Spleen (tissue), 11 donors: ENCODE measurements at regions not wholly inside any gene's neighbourhood (a gene's known extent, or its start where the extent isn't known, plus 50 kb on each side); places are given as distances from the start of the nearest gene placed in this dataset.
A peak's percentile ranks its signal among the peaks of the same experiment; 100 is the strongest.

ENCODE experiments used
- DNase-seq: peaks from one replicate; pipeline ENCODE4 v3.0.0-alpha.2; 2020
- H3K27ac ChIP-seq, 8 donors: fragments of 200-600 bp; sonication (generic) in 7 of 8; 1 replicate in 4 of 8; 2 replicates in 4 of 8; pipeline versions ENCODE4 v1.5.0 to v1.8.0; 2016 to 2021; ENCODE audit warnings: inconsistent platforms in 4 of 8, mild to moderate bottlenecking in 4 of 8, moderate library complexity in 1 of 8
- H3K27me3 ChIP-seq, 7 donors: fragments of 200-600 bp; sonication (generic) in 6 of 7; replicated peaks in 1 of 7; 1 replicate in 4 of 7; 2 replicates in 3 of 7; pipeline versions ENCODE4 v1.5.0 to v1.8.0; 2016 to 2021; ENCODE audit warnings: inconsistent platforms in 3 of 7, mild to moderate bottlenecking in 1 of 7
- H3K36me3 ChIP-seq, 6 donors: fragments of 200-600 bp; sonication (generic) in 5 of 6; 1 replicate in 4 of 6; 2 replicates in 2 of 6; pipeline versions ENCODE4 v1.5.0 to v1.8.0; 2016 to 2021; ENCODE audit warnings: inconsistent platforms in 2 of 6
- H3K4me1 ChIP-seq, 6 donors: fragments of 200-600 bp; sonication (generic) in 5 of 6; 1 replicate in 3 of 6; 2 replicates in 3 of 6; pipeline versions ENCODE4 v1.5.0 to v1.8.0; 2016 to 2021; ENCODE audit warnings: inconsistent platforms in 3 of 6
- H3K4me3 ChIP-seq, 8 donors: fragments of 200-600 bp; sonication (generic) in 7 of 8; 1 replicate in 4 of 8; 2 replicates in 4 of 8; pipeline versions ENCODE4 v1.5.0 to v1.8.0; 2016 to 2021; ENCODE audit warnings: inconsistent platforms in 4 of 8, mild to moderate bottlenecking in 4 of 8, moderate library complexity in 2 of 8
- H3K9me3 ChIP-seq, 8 donors: fragments of 200-600 bp; sonication (generic) in 7 of 8; 1 replicate in 4 of 8; 2 replicates in 4 of 8; pipeline versions ENCODE4 v1.5.0 to v1.8.0; 2016 to 2021; ENCODE audit warnings: inconsistent platforms in 4 of 8
- POLR2A ChIP-seq, 3 donors: fragments of 450-650 bp; IDR thresholded peaks; one replicate each; pipeline ENCODE4 v1.5.1; 2017; ENCODE audit warnings: antibody characterized with exemption in 3 of 3, mild to moderate bottlenecking in 1 of 3
- POLR2AphosphoS5 ChIP-seq, 3 donors: sonication (generic); formaldehyde crosslinking; IDR thresholded peaks; one replicate each; pipeline ENCODE4 v1.5.1; 2017; ENCODE audit warnings: antibody characterized with exemption in 3 of 3
- WGBS, 5 donors: extraction: QIAGEN DNeasy Blood & Tissue Kit in 3 of 5; methylation state at CpG; one replicate each; pipeline versions ENCODE4 v1.1.5 to v1.1.7; 2013 to 2018; 5-methylcytosine and 5-hydroxymethylcytosine counted together
- intact Hi-C: fragments of 100-400 bp; cut with DNase I; formaldehyde crosslinking; loops from one replicate; pipeline ENCODE4 v1.15.0; 2023; ENCODE audit warnings: low total_unique reads
- TF ChIP-seq, protein P1 (sequence below), 11 experiments: fragments of 200-600 bp in 7 of 11; fragments of 450-650 bp in 4 of 11; sonication (generic) in 4 of 11; IDR thresholded peaks in 8 of 11; conservative IDR thresholded peaks in 3 of 11; 1 replicate in 7 of 11; 2 replicates in 4 of 11; pipeline versions ENCODE4 v1.4.0 to v1.8.0; 2016 to 2021; ENCODE audit warnings: antibody characterized with exemption in 11 of 11, inconsistent platforms in 4 of 11, mild to moderate bottlenecking in 1 of 11
- donor health status: healthy with polysubstance abuse.
- donor health status: DM: no; HTN: no; CAD: no; lungs with moderate emphysema.
- donor health status: DM: no; HTN: no; CAD: no.
- donor health status: Bipolar disorder and iron deficiency.
- donor health status: healthy.
- donor health status: DM: no; HTN: no; CAD: no.
- donor health status: DM: yes; HTN: yes; CAD: no.

DNA sequence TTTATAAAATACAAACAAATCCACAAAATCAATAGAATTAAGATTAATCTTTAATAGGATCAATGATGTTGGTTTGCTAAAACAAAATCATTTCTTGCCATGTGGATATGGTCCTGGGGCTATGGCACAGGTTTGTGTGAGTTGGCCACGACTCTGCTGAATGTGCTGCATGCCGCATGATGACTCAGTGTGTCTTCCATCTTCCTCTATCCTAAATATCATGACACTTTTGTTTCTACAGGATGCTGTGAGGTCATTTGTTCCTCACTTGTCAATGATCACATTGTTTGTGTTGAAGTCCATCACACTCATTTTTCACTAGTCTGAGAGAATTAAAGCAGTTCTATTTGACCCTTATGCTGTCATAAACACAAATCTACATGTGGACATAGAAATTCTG, 167.2 kb upstream of the ZBED5 start:
- H3K4me3 ChIP-seq, result no peak overlapping the region
- peaks cover 0 to 5% (median 0%) of the 10 kb centered on the region in 7 donors for H3K27me3 ChIP-seq
- H3K36me3 ChIP-seq, result no peaks in the 10 kb centered on the region
- TF ChIP-seq POLR2A (IDR thresholded peaks at IDR 0.05), result no peak
- TF ChIP-seq, protein P1, sequence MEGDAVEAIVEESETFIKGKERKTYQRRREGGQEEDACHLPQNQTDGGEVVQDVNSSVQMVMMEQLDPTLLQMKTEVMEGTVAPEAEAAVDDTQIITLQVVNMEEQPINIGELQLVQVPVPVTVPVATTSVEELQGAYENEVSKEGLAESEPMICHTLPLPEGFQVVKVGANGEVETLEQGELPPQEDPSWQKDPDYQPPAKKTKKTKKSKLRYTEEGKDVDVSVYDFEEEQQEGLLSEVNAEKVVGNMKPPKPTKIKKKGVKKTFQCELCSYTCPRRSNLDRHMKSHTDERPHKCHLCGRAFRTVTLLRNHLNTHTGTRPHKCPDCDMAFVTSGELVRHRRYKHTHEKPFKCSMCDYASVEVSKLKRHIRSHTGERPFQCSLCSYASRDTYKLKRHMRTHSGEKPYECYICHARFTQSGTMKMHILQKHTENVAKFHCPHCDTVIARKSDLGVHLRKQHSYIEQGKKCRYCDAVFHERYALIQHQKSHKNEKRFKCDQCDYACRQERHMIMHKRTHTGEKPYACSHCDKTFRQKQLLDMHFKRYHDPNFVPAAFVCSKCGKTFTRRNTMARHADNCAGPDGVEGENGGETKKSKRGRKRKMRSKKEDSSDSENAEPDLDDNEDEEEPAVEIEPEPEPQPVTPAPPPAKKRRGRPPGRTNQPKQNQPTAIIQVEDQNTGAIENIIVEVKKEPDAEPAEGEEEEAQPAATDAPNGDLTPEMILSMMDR (IDR thresholded peaks at IDR 0.05 in 8 of 11, conservative IDR thresholded peaks at IDR 0.05 in 3 of 11), result no peak
- TF ChIP-seq POLR2AphosphoS5 (IDR thresholded peaks at IDR 0.05), result no peak
- no peak overlapping the region for H3K27ac ChIP-seq
- intact Hi-C loops, result no loop called here
- no peaks in the 10 kb centered on the region for H3K9me3 ChIP-seq
- peaks cover 0 to 7% (median 0%) of the 10 kb centered on the region in 6 donors for H3K4me1 ChIP-seq
- DNase-seq, result no peak
- 75 to 84% (median 77%) methylated on average over 2 of the region's 2 CpGs for WGBS, 5 donors

DNA sequence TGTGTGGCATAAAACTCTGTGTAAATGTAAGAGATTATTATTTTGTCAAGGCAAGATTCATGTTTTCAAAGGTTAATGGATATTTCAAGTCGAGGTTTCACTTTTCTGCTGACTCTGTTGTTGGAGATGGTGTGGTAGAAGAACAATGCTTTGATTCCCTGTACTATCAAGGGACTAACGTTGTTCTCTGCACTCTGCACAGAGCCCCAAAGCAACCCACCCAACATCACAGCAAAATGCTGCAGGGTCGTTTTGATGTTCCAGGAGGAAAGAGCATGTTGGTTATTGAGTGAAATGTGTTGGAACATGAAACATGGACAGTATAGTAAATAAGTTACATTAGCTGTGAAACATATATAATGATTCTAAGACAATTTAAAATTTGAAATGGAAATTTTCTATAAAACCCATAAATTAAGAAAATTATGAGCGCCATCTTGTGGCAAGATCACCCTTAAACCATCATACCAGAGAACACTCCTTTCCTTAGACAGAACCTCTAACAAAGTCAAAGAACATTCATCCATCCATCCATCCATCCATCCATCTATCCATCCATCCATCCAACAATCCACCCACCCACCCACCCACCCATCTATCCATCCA, 164.4 kb upstream of the ZBED5 start:
- intact Hi-C loops, result loop anchor here (5.0 kb wide), 2 partner anchors 90 to 230 kb away; no protein-coding TSS in a partner anchor
- H3K4me3 ChIP-seq, result no peak overlapping the region
- no peak for TF ChIP-seq POLR2AphosphoS5 (IDR thresholded peaks at IDR 0.05)
- TF ChIP-seq POLR2A (IDR thresholded peaks at IDR 0.05), result no peak
- TF ChIP-seq, protein P1 (IDR thresholded peaks at IDR 0.05 in 8 of 11, conservative IDR thresholded peaks at IDR 0.05 in 3 of 11), result peak in 10 of 11 experiments; percentile 15 to 71 (median 54)
- no peaks in the 10 kb centered on the region for H3K27me3 ChIP-seq
- peaks cover 0 to 7% (median 0%) of the 10 kb centered on the region in 6 donors for H3K4me1 ChIP-seq
- 22 to 31% (median 24%) methylated on average over 4 of the region's 4 CpGs for WGBS, 5 donors
- H3K36me3 ChIP-seq, result no peaks in the 10 kb centered on the region
- H3K9me3 ChIP-seq, result no peaks in the 10 kb centered on the region
- no peak for DNase-seq
- no peak overlapping the region for H3K27ac ChIP-seq

DNA sequence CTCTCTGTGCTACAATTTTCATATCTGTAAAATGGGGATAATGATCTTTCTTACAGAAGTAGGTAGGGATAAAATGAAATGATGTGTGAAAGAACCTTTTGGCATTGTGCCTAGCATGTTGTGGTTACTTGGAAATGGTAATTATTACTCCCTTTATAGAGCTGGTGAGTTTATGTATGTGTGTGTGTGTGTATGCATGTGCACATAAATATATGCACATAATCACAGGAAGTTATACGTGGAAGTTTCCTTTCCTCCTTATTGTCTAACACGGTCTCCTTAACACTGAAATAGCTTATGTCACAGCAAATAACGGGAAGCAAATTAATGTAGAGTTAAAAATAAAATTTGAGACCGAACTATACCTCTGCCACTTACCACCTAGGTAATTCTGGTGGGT, 163.7 kb upstream of the ZBED5 start:
- 33 to 46% (median 38%) methylated on average over 4 of the region's 4 CpGs for WGBS, 5 donors

GRCh38 chr11:11020747-11021149, 162.9 kb upstream of the ZBED5 start:
- 71 to 80% (median 75%) methylated on average over 6 of the region's 6 CpGs for WGBS, 5 donors
- TF ChIP-seq POLR2AphosphoS5 (IDR thresholded peaks at IDR 0.05) (no peak), POLR2A (IDR thresholded peaks at IDR 0.05) (no peak)
- TF ChIP-seq, protein P1 (IDR thresholded peaks at IDR 0.05 in 8 of 11, conservative IDR thresholded peaks at IDR 0.05 in 3 of 11), result no peak
- no peak for DNase-seq
- H3K27me3 ChIP-seq, result no peaks in the 10 kb centered on the region
- no peaks in the 10 kb centered on the region for H3K36me3 ChIP-seq
- H3K27ac ChIP-seq, result no peak overlapping the region
- H3K9me3 ChIP-seq, result no peaks in the 10 kb centered on the region
- no peak overlapping the region for H3K4me3 ChIP-seq
- intact Hi-C loops, result loop anchor here (5.0 kb wide), 2 partner anchors 88 to 228 kb away; no protein-coding TSS in a partner anchor
- peaks cover 0 to 7% (median 0%) of the 10 kb centered on the region in 6 donors for H3K4me1 ChIP-seq

More for the DNA sequence above, 163.7 kb upstream of the ZBED5 start:
- Histone ChIP-seq H3K9me3 (no peaks in the 10 kb centered on the region), H3K27ac (no peak overlapping the region), H3K36me3 (no peaks in the 10 kb centered on the region), H3K4me1 (peaks cover 0 to 7% (median 0%) of the 10 kb centered on the region in 6 donors), H3K4me3 (no peak overlapping the region), H3K27me3 (no peaks in the 10 kb centered on the region)
- TF ChIP-seq, protein P1 (IDR thresholded peaks at IDR 0.05 in 8 of 11, conservative IDR thresholded peaks at IDR 0.05 in 3 of 11), result no peak
- TF ChIP-seq POLR2AphosphoS5 (IDR thresholded peaks at IDR 0.05) (no peak), POLR2A (IDR thresholded peaks at IDR 0.05) (no peak)
- intact Hi-C loops, result loop anchor here (5.0 kb wide), 2 partner anchors 89 to 229 kb away; no protein-coding TSS in a partner anchor
- no peak for DNase-seq
